ENCODE measurements at regions not wholly inside any gene's neighbourhood (a gene's known extent, or its start where the extent isn't known, plus 50 kb on each side); places are given as distances from the start of the nearest gene placed in this dataset.

DNA sequence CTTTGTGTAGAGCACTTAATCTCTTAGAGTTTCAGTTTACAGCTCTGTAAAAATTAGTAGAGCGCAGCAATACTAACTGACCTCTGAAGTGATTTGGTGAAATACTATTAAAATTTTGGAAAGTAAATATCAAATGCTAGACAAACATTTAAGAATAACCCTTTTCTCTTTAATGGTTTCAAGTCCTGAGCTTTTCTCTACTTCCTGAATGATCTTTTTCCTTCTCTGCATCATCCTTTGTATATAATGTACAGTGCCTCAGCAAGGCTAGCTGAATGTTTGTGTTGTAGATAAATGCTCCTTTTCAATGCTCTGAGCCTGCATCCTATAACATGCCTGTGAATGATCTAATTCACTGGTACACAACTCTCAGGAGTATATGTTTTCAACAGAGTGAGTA, 272.9 kb downstream of the ADGRL2 start:
- TF ChIP-seq, protein P1, sequence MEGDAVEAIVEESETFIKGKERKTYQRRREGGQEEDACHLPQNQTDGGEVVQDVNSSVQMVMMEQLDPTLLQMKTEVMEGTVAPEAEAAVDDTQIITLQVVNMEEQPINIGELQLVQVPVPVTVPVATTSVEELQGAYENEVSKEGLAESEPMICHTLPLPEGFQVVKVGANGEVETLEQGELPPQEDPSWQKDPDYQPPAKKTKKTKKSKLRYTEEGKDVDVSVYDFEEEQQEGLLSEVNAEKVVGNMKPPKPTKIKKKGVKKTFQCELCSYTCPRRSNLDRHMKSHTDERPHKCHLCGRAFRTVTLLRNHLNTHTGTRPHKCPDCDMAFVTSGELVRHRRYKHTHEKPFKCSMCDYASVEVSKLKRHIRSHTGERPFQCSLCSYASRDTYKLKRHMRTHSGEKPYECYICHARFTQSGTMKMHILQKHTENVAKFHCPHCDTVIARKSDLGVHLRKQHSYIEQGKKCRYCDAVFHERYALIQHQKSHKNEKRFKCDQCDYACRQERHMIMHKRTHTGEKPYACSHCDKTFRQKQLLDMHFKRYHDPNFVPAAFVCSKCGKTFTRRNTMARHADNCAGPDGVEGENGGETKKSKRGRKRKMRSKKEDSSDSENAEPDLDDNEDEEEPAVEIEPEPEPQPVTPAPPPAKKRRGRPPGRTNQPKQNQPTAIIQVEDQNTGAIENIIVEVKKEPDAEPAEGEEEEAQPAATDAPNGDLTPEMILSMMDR (conservative IDR thresholded peaks at IDR 0.05; ENCODE audit: low read depth, low read length): no peak
- TF ChIP-seq POLR2A (IDR thresholded peaks at IDR 0.05; ENCODE audit: low read depth, low read length): no peak
- no peak for TF ChIP-seq MAZ (IDR thresholded peaks at IDR 0.05; ENCODE audit: borderline replicate concordance, low read depth, low read length)
- TF ChIP-seq RCOR1 (IDR thresholded peaks at IDR 0.05; ENCODE audit: insufficient replicate concordance, low read length): no peak
- TF ChIP-seq, protein P2, sequence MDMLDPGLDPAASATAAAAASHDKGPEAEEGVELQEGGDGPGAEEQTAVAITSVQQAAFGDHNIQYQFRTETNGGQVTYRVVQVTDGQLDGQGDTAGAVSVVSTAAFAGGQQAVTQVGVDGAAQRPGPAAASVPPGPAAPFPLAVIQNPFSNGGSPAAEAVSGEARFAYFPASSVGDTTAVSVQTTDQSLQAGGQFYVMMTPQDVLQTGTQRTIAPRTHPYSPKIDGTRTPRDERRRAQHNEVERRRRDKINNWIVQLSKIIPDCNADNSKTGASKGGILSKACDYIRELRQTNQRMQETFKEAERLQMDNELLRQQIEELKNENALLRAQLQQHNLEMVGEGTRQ (IDR thresholded peaks at IDR 0.05; ENCODE audit: low read depth, low read length): no peak
- TF ChIP-seq CEBPB (IDR thresholded peaks at IDR 0.05; ENCODE audit: low read depth, low read length): no peak
- TF ChIP-seq MAFK (IDR thresholded peaks at IDR 0.05; ENCODE audit: low read depth, low read length): no peak
